Activated T-helper 2 cell treated with anti-CD3 and anti-CD28 coated beads, Interferon-gamma antibody, Interleukin-2, Interleukin-4, amounts not matched to agents 10 μg/mL and 5 μg/mL and 100 μg/mL, durations not matched to agents 14 hours and 24 hours and 36 hours (primary cell): ENCODE measurements at regions not wholly inside any gene's neighbourhood (a gene's known extent, or its start where the extent isn't known, plus 50 kb on each side); places are given as distances from the start of the nearest gene placed in this dataset.

Experiments used
- DNase-seq: peaks from one replicate; pipeline ENCODE4 v3.0.0; 2021; ENCODE audit warnings: low spot score
- H3K27ac Mint-ChIP-seq: one replicate; pipeline ENCODE4 v1.8.0; 2021; ENCODE audit warnings: mixed read lengths
- H3K27me3 Mint-ChIP-seq: one replicate; pipeline ENCODE4 v1.8.0; 2021; ENCODE audit warnings: low read depth, mixed read lengths
- H3K36me3 Mint-ChIP-seq: one replicate; pipeline ENCODE4 v1.8.0; 2021; ENCODE audit warnings: low read depth, mixed read lengths
- H3K4me1 Mint-ChIP-seq: one replicate; pipeline ENCODE4 v1.8.0; 2021; ENCODE audit warnings: low read depth, mixed read lengths
- H3K4me3 Mint-ChIP-seq: one replicate; pipeline ENCODE4 v1.8.0; 2021; ENCODE audit warnings: low read depth, mild to moderate bottlenecking, moderate library complexity, mixed read lengths
- H3K9me3 Mint-ChIP-seq: one replicate; pipeline ENCODE4 v1.8.0; 2021; ENCODE audit warnings: mixed read lengths
- intact Hi-C: fragments of 100-400 bp; cut with micrococcal nuclease; formaldehyde crosslinking; loops from one replicate; pipeline ENCODE4 v1.15.1; 2023

- H3K27ac Mint-ChIP-seq = no peak overlapping the region
Observed at GRCh38 chr14:51501746-51502145, 150.0 kb upstream of the FRMD6 start.

GRCh38 chr14:51504669-51505068 lies 147.0 kb upstream of the FRMD6 start:
- Mint-ChIP-seq H3K36me3 (no peaks in the 10 kb centered on the region), H3K4me3 (no peak overlapping the region), H3K4me1 (no peaks in the 10 kb centered on the region), H3K9me3 (no peaks in the 10 kb centered on the region), H3K27me3 (peaks cover 14% of the 10 kb centered on the region), H3K27ac (no peak overlapping the region)
- intact Hi-C loops = no loop called here
- DNase-seq = no peak

More at GRCh38 chr14:51501746-51502145, 150.0 kb upstream of the FRMD6 start:
- Mint-ChIP-seq H3K4me1 (no peaks in the 10 kb centered on the region), H3K4me3 (no peak overlapping the region), H3K36me3 (no peaks in the 10 kb centered on the region), H3K9me3 (no peaks in the 10 kb centered on the region), H3K27me3 (peaks cover 13% of the 10 kb centered on the region)
- no peak for DNase-seq
- intact Hi-C loops = no loop called here

- Mint-ChIP-seq H3K27ac (no peak overlapping the region), H3K9me3 (no peaks in the 10 kb centered on the region), H3K27me3 (peaks cover 12% of the 10 kb centered on the region), H3K36me3 (no peaks in the 10 kb centered on the region), H3K4me1 (no peaks in the 10 kb centered on the region), H3K4me3 (no peak overlapping the region)
- no peak for DNase-seq
- intact Hi-C loops = no loop called here
Observed at GRCh38 chr14:51507511-51507905, 144.2 kb upstream of the FRMD6 start.

GRCh38 chr14:51507906-51508511 lies 143.7 kb upstream of the FRMD6 start:
- Mint-ChIP-seq H3K4me1 (no peaks in the 10 kb centered on the region), H3K4me3 (no peak overlapping the region), H3K36me3 (no peaks in the 10 kb centered on the region), H3K27ac (no peak overlapping the region), H3K27me3 (peaks cover 11% of the 10 kb centered on the region), H3K9me3 (no peaks in the 10 kb centered on the region)
- intact Hi-C loops = no loop called here
- DNase-seq = no peak

GRCh38 chr14:51511265-51511664 lies 140.4 kb upstream of the FRMD6 start:
- intact Hi-C loops = no loop called here
- Mint-ChIP-seq H3K27me3 (peaks cover 2% of the 10 kb centered on the region), H3K4me3 (no peak overlapping the region), H3K9me3 (no peaks in the 10 kb centered on the region), H3K4me1 (no peaks in the 10 kb centered on the region), H3K36me3 (no peaks in the 10 kb centered on the region), H3K27ac (no peak overlapping the region)
- DNase-seq = no peak

- Mint-ChIP-seq H3K9me3 (no peaks in the 10 kb centered on the region), H3K4me3 (no peak overlapping the region), H3K36me3 (no peaks in the 10 kb centered on the region), H3K4me1 (no peaks in the 10 kb centered on the region), H3K27ac (no peak overlapping the region), H3K27me3 (peaks cover 1% of the 10 kb centered on the region)
- no peak for DNase-seq
- intact Hi-C loops = no loop called here
Observed at GRCh38 chr14:51512316-51512715, 139.4 kb upstream of the FRMD6 start.

- Mint-ChIP-seq H3K27ac (no peak overlapping the region), H3K4me3 (no peak overlapping the region), H3K27me3 (peaks cover under 1% of the 10 kb centered on the region), H3K36me3 (no peaks in the 10 kb centered on the region), H3K4me1 (no peaks in the 10 kb centered on the region), H3K9me3 (no peaks in the 10 kb centered on the region)
- intact Hi-C loops = no loop called here
- DNase-seq = no peak
Observed at GRCh38 chr14:51513281-51513680, 138.4 kb upstream of the FRMD6 start.

- intact Hi-C loops = no loop called here
- no peak overlapping the region for H3K27ac Mint-ChIP-seq
- no peaks in the 10 kb centered on the region for H3K9me3 Mint-ChIP-seq
- no peak overlapping the region for H3K4me3 Mint-ChIP-seq
- H3K36me3 Mint-ChIP-seq = no peaks in the 10 kb centered on the region
- H3K4me1 Mint-ChIP-seq = no peaks in the 10 kb centered on the region
- H3K27me3 Mint-ChIP-seq = no peaks in the 10 kb centered on the region
- no peak for DNase-seq
Observed at GRCh38 chr14:51513933-51514332, 137.8 kb upstream of the FRMD6 start.

GRCh38 chr14:51515611-51516010 lies 136.1 kb upstream of the FRMD6 start:
- intact Hi-C loops = no loop called here
- no peak for DNase-seq
- H3K9me3 Mint-ChIP-seq = no peaks in the 10 kb centered on the region
- H3K36me3 Mint-ChIP-seq = no peaks in the 10 kb centered on the region
- H3K4me1 Mint-ChIP-seq = no peaks in the 10 kb centered on the region
- H3K4me3 Mint-ChIP-seq = no peak overlapping the region
- no peaks in the 10 kb centered on the region for H3K27me3 Mint-ChIP-seq
- no peak overlapping the region for H3K27ac Mint-ChIP-seq

GRCh38 chr14:51516706-51517395 lies 134.9 kb upstream of the FRMD6 start:
- Mint-ChIP-seq H3K27me3 (no peaks in the 10 kb centered on the region), H3K4me3 (no peak overlapping the region), H3K36me3 (no peaks in the 10 kb centered on the region), H3K4me1 (no peaks in the 10 kb centered on the region), H3K27ac (no peak overlapping the region), H3K9me3 (no peaks in the 10 kb centered on the region)
- intact Hi-C loops = no loop called here
- no peak for DNase-seq

GRCh38 chr14:51518280-51518679 lies 133.4 kb upstream of the FRMD6 start:
- peaks cover 5% of the 10 kb centered on the region for H3K27me3 Mint-ChIP-seq
- no peaks in the 10 kb centered on the region for H3K36me3 Mint-ChIP-seq
- H3K9me3 Mint-ChIP-seq = no peaks in the 10 kb centered on the region
- no peak for DNase-seq
- H3K27ac Mint-ChIP-seq = no peak overlapping the region
- no peaks in the 10 kb centered on the region for H3K4me1 Mint-ChIP-seq
- no peak overlapping the region for H3K4me3 Mint-ChIP-seq
- intact Hi-C loops = no loop called here

- DNase-seq = no peak
- Mint-ChIP-seq H3K4me1 (no peaks in the 10 kb centered on the region), H3K9me3 (no peaks in the 10 kb centered on the region), H3K27me3 (peaks cover 5% of the 10 kb centered on the region), H3K27ac (no peak overlapping the region), H3K36me3 (no peaks in the 10 kb centered on the region), H3K4me3 (no peak overlapping the region)
- intact Hi-C loops = no loop called here
Observed at GRCh38 chr14:51518711-51519110, 133.0 kb upstream of the FRMD6 start.

GRCh38 chr14:51520087-51520486 lies 131.6 kb upstream of the FRMD6 start:
- DNase-seq = no peak
- Mint-ChIP-seq H3K4me3 (no peak overlapping the region), H3K4me1 (no peaks in the 10 kb centered on the region), H3K9me3 (no peaks in the 10 kb centered on the region), H3K27me3 (peaks cover 5% of the 10 kb centered on the region), H3K27ac (no peak overlapping the region), H3K36me3 (no peaks in the 10 kb centered on the region)
- intact Hi-C loops = no loop called here
